HepG2 (cell line): ENCODE measurements at regions not wholly inside any gene's neighbourhood (a gene's known extent, or its start where the extent isn't known, plus 50 kb on each side); places are given as distances from the start of the nearest gene placed in this dataset.
A peak's percentile ranks its signal among the peaks of the same experiment; 100 is the strongest.

ENCODE experiments used
- ATF2 ChIP-seq: sonication (generic); formaldehyde crosslinking; IDR thresholded peaks from 2 replicates; pipeline ENCODE4 v1.4.0; 2020; ENCODE audit warnings: missing genetic modification reagents
- EHMT2 ChIP-seq: fragments of 200-600 bp; sonication (generic); IDR thresholded peaks from 2 replicates; pipeline ENCODE4 v1.7.0; 2017; ENCODE audit warnings: antibody characterized with exemption, low read depth, low read length, borderline replicate concordance
- KAT7 ChIP-seq: IDR thresholded peaks from 2 replicates; pipeline ENCODE4 v1.6.1; 2018; ENCODE audit warnings: borderline replicate concordance, missing compliant biosample characterization
- MIER3 ChIP-seq: IDR thresholded peaks from 2 replicates; pipeline ENCODE4 v1.6.1; 2016; ENCODE audit warnings: missing compliant biosample characterization, borderline replicate concordance
- POGK ChIP-seq: sonication (generic); formaldehyde crosslinking; conservative IDR thresholded peaks from 2 replicates; pipeline ENCODE4 v1.8.0; 2022; ENCODE audit warnings: mild to moderate bottlenecking, moderate library complexity, missing genetic modification reagents
- POLR2AphosphoS2 ChIP-seq: IDR thresholded peaks from 2 replicates; pipeline ENCODE4 v1.6.1; 2011; ENCODE audit warnings: low read depth, low read length, improper control_type of control experiment
- ZBED4 ChIP-seq: sonication (generic); formaldehyde crosslinking; IDR thresholded peaks from 2 replicates; pipeline ENCODE4 v1.4.0; 2020; ENCODE audit warnings: missing genetic modification reagents, borderline replicate concordance
- ZBTB7B ChIP-seq: sonication (generic); formaldehyde crosslinking; IDR thresholded peaks from 2 replicates; pipeline ENCODE4 v1.4.0; 2020; ENCODE audit warnings: missing genetic modification reagents
- ZNF12 ChIP-seq: sonication (generic); formaldehyde crosslinking; IDR thresholded peaks from 2 replicates; pipeline ENCODE4 v1.5.0; 2020; ENCODE audit warnings: missing genetic modification reagents
- ZNF564 ChIP-seq: sonication (generic); formaldehyde crosslinking; IDR thresholded peaks from 2 replicates; pipeline ENCODE4 v1.8.1; 2023; ENCODE audit warnings: mild to moderate bottlenecking, missing genetic modification reagents
- ZSCAN30 ChIP-seq: sonication (generic); formaldehyde crosslinking; IDR thresholded peaks from 2 replicates; pipeline ENCODE4 v1.5.0; 2020; ENCODE audit warnings: mild to moderate bottlenecking, missing genetic modification reagents
- ZSCAN9 ChIP-seq: IDR thresholded peaks from 2 replicates; pipeline ENCODE4 v1.6.1; 2016; ENCODE audit warnings: borderline replicate concordance

DNA sequence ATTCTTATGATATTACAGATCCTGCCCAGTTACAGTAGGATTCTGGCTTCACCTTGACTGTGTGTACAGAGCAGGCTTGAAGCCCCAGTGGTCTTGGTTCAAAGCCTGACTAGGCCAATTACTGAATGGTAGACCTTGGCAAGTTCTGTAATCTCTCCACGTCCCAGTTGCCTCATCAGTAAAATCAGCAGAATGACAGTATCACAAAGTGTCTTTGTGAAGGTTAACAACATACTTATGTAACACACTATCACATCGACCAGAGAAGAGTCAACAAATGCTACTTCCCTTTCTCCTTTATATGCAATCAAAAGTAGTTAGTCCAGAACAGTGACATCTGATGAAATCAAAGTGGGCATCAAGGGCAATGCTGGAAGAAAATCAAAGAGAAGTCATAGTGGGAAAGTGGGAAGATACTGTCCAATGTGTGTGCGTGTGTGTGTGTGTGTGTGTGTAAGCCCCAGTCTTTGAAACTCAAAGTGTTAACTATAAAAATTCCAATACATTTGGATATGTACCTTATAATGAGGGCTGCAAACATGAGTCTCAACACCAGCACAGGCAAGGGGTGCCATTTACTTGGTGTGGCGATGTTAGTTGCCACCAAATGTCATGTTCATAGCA, 93.5 kb upstream of the EGFLAM start (continued):
- TF ChIP-seq ZBED4 (peak; percentile 66; the same call in 1 of the 2 replicates), POGK (CRISPR knock-in tag) (0 out of 2 replicates have a peak, but pooled peaks have one; percentile 40), MIER3 (peak; percentile 87; the same call in 1 of the 2 replicates), EHMT2 (peak; percentile 78; the same call in 1 of the 2 replicates), KAT7 (CRISPR knock-in tag) (0 out of 2 replicates have a peak, but pooled peaks have one; percentile 36), ATF2 (peak; percentile 69; the same call in 1 of the 2 replicates), POLR2AphosphoS2 (no peak), ZSCAN9 (peak; percentile 73; the same call in 1 of the 2 replicates), ZSCAN30 (CRISPR knock-in tag) (no peak), ZNF12 (CRISPR knock-in tag) (peak; percentile 81; the same call in 1 of the 2 replicates), ZBTB7B (CRISPR knock-in tag) (peak; percentile 82), ZNF564 (CRISPR knock-in tag) (0 out of 2 replicates have a peak, but pooled peaks have one; percentile 59)
